BJ (cell line): ENCODE measurements at regions not wholly inside any gene's neighbourhood (a gene's known extent, or its start where the extent isn't known, plus 50 kb on each side); places are given as distances from the start of the nearest gene placed in this dataset.

Source experiments
- CTCF ChIA-PET: fragments of 350-600 bp; formaldehyde crosslinking; extraction: SDS; loops from one replicate; lab custom pipeline; 2021; ENCODE audit warnings: antibody characterized with exemption, inconsistent platforms; lab: Yijun Ruan, JAX
- POLR2A ChIA-PET: fragments of 300-600 bp; sonication (Branson Sonifier 250); formaldehyde crosslinking; extraction: SDS; loops from one replicate; lab custom pipeline; 2021; ENCODE audit warnings: antibody characterized with exemption; lab: Charles Lee
- DNase-seq: peaks from one replicate; pipeline ENCODE4 v3.0.0-alpha.2; 2011; ENCODE audit warnings: low read depth
- H3K27me3 ChIP-seq: 2 replicates; pipeline ENCODE4 v1.6.0; 2011; ENCODE audit warnings: low read length; ENCODE audit not compliant: control insufficient read depth, insufficient read depth
- H3K36me3 ChIP-seq: 2 replicates; pipeline ENCODE4 v1.5.1; 2011; ENCODE audit warnings: low read length; ENCODE audit not compliant: control insufficient read depth, insufficient read depth
- H3K4me3 ChIP-seq: 2 replicates; pipeline ENCODE4 v1.5.1; 2011; ENCODE audit warnings: low read depth, mild to moderate bottlenecking, control low read depth, low read length
- CTCF ChIP-seq: IDR thresholded peaks from 2 replicates; pipeline ENCODE4 v1.5.1; 2011; ENCODE audit warnings: low read depth, mild to moderate bottlenecking, control low read depth, inconsistent platforms, low read length, moderate library complexity; ENCODE audit not compliant: insufficient read depth

GRCh38 chr13:57820924-57821323 is 189.4 kb downstream of the PCDH17 start:
- ChIA-PET CTCF (no interaction called here), POLR2A (no interaction called here)

GRCh38 chr13:57823704-57824103 is 192.2 kb downstream of the PCDH17 start:
- Histone ChIP-seq H3K36me3 (no peaks in the 10 kb centered on the region), H3K27me3 (no peaks in the 10 kb centered on the region), H3K4me3 (no peak overlapping the region)
- ChIA-PET POLR2A (no interaction called here), CTCF (no interaction called here)
- TF ChIP-seq CTCF, result no peak
- DNase-seq, result no peak

More at GRCh38 chr13:57820924-57821323, 189.4 kb downstream of the PCDH17 start:
- H3K27me3 ChIP-seq, result no peaks in the 10 kb centered on the region
- TF ChIP-seq CTCF, result no peak
- no peak overlapping the region for H3K4me3 ChIP-seq
- H3K36me3 ChIP-seq, result no peaks in the 10 kb centered on the region
- no peak for DNase-seq

DNA sequence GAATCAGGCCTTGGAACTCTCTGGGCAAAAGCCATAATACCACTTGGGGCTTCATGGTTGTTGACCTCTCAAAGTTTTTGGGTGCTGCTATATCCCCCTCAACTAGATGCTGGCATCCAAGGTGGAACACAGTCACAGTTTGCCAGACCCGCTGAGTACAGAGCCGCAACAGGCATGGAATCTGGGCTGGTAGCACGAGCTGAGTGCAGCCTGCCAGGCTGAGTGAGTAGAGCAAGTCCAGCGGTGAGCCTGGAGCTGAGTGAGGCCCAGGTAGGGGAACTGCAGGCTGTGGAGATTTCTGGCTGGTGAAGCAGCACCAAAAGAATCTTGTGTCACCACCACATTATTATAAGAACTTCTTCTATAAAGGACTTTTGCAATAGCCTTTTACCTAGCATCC is 192.6 kb downstream of the PCDH17 start:
- POLR2A ChIA-PET, result no interaction called here
- CTCF ChIA-PET, result no interaction called here
- TF ChIP-seq CTCF, result no peak

DNA sequence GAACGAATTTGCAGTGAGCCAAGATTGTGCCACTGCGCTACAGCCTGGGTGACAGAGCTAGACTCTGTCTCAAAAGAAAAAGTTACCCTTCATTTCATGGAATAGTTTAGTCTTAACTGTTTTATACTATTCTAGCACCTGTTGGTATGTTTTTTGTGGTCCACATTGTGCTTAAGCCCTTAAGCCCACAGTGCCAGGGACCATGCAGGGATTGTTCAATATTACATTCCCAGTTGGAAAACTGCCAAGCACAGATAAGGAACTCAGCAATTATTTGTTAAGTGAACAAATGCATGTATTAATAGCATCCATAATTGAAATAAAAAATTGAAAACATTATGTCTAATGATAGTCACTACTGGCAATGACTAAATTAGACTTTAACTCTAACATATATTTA is 193.5 kb downstream of the PCDH17 start:
- no peak overlapping the region for H3K4me3 ChIP-seq
- ChIA-PET POLR2A (no interaction called here), CTCF (no interaction called here)
- no peaks in the 10 kb centered on the region for H3K36me3 ChIP-seq
- H3K27me3 ChIP-seq, result no peaks in the 10 kb centered on the region
- TF ChIP-seq CTCF, result no peak
- no peak for DNase-seq

More for the DNA sequence above, 192.6 kb downstream of the PCDH17 start:
- no peaks in the 10 kb centered on the region for H3K36me3 ChIP-seq
- DNase-seq, result no peak
- H3K4me3 ChIP-seq, result no peak overlapping the region
- no peaks in the 10 kb centered on the region for H3K27me3 ChIP-seq

DNA sequence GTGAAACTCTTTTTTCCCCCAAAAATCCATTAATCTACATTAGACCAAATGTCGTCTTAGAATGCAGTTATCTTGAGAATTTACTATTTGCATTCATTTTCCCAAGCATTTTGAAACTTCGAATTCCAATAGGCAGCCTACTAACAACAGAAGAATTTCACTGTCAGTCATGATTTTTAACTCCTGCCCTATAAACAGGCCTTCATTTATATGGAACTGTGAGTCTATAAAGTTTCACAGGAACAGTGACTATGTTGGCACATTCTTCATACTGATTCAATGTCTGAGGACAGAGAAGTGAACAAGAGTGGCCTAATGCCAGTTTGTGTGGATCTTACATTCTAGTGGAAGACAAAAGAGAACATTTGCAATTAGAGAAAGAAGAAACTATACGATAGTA is 198.0 kb downstream of the PCDH17 start:
- DNase-seq, result no peak
- no peaks in the 10 kb centered on the region for H3K36me3 ChIP-seq
- no peak overlapping the region for H3K4me3 ChIP-seq
- TF ChIP-seq CTCF, result no peak
- H3K27me3 ChIP-seq, result no peaks in the 10 kb centered on the region
- ChIA-PET CTCF (no interaction called here), POLR2A (no interaction called here)
